ENCODE measurements at regions not wholly inside any gene's neighbourhood (a gene's known extent, or its start where the extent isn't known, plus 50 kb on each side); places are given as distances from the start of the nearest gene placed in this dataset.

DNA sequence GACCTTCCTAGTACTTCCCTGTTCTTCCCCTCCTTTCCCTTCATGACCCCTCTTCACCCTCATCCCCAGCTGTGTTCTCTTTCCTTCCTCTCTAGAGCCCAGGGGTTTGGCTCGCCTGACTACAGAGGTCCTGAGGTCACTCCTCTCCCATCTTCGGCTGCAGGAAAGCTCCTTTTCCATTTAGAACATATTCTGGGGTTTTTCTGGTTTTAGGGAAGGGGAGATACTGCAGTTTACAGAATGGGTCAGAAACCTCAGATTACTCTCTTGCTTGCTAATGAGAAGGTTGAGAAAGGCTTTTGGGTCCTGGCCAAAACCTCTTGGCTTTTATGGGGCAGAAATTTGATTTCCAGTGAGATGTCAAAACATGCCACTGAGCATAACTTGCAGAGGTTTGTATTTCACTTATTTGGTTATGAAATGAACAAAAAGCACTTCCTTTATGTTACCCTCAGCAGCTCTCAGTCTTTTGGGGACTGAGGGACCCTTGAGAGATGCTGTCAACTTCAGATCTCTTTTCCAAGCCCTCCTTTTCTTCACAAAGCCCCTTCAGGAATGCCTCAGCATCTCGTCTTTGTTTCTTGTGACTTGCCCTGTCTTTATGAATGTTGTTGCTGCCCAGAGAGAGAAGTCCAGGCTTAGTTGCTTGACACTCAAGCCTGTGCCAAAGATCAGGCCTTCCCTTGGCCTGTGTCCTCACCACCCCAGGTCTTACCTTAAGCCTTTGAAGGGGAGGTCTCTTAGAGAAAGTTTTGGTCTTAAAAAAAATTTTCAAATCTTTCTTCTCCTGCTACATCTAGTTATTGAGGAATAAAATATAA, 121.7 kb upstream of the TPM1 start:
- TF ChIP-seq, protein P1, sequence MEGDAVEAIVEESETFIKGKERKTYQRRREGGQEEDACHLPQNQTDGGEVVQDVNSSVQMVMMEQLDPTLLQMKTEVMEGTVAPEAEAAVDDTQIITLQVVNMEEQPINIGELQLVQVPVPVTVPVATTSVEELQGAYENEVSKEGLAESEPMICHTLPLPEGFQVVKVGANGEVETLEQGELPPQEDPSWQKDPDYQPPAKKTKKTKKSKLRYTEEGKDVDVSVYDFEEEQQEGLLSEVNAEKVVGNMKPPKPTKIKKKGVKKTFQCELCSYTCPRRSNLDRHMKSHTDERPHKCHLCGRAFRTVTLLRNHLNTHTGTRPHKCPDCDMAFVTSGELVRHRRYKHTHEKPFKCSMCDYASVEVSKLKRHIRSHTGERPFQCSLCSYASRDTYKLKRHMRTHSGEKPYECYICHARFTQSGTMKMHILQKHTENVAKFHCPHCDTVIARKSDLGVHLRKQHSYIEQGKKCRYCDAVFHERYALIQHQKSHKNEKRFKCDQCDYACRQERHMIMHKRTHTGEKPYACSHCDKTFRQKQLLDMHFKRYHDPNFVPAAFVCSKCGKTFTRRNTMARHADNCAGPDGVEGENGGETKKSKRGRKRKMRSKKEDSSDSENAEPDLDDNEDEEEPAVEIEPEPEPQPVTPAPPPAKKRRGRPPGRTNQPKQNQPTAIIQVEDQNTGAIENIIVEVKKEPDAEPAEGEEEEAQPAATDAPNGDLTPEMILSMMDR (IDR thresholded peaks at IDR 0.05; ENCODE audit: low read depth, low read length, missing input control): no peak
- TF ChIP-seq HNF4A (conservative IDR thresholded peaks at IDR 0.05) (no peak), SP1 (IDR thresholded peaks at IDR 0.05) (no peak), NR2F2 (IDR thresholded peaks at IDR 0.05) (peak; percentile 90), TAF1 (conservative IDR thresholded peaks at IDR 0.05) (no peak), RXRA (IDR thresholded peaks at IDR 0.05) (peak; percentile 29 to 61)
- TF ChIP-seq, protein P2, sequence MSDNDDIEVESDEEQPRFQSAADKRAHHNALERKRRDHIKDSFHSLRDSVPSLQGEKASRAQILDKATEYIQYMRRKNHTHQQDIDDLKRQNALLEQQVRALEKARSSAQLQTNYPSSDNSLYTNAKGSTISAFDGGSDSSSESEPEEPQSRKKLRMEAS (IDR thresholded peaks at IDR 0.05): no peak

Data from liver (tissue), 3 donors.